Thoracic aorta (tissue), 2 donors: ENCODE measurements at regions not wholly inside any gene's neighbourhood (a gene's known extent, or its start where the extent isn't known, plus 50 kb on each side); places are given as distances from the start of the nearest gene placed in this dataset.

ENCODE experiments used
- ATAC-seq: fragments of 150-250 bp; one replicate; pipeline ENCODE4 v1.8.0; 2017; ENCODE audit warnings: low read depth; ENCODE audit not compliant: insufficient number of reproducible peaks, low FRiP score
- DNase-seq: peaks from one replicate; pipeline ENCODE4 v3.0.0-alpha.2; 2020; ENCODE audit warnings: low spot score
- H3K27ac ChIP-seq, 2 donors: fragments of 200-600 bp; sonication (generic); 1 replicate in 1 of 2; 2 replicates in 1 of 2; pipeline ENCODE4 v1.5.1; 2016; ENCODE audit warnings: mild to moderate bottlenecking in 2 of 2, moderate library complexity in 2 of 2
- H3K27me3 ChIP-seq: fragments of 200-600 bp; sonication (generic); replicated peaks from 2 replicates; pipeline ENCODE4 v1.6.0; 2016; ENCODE audit warnings: mild to moderate bottlenecking; ENCODE audit not compliant: insufficient read depth
- H3K36me3 ChIP-seq: fragments of 200-600 bp; sonication (generic); one replicate; pipeline ENCODE4 v1.5.1; 2016
- H3K4me1 ChIP-seq, 2 donors: fragments of 200-600 bp; sonication (generic); 1 replicate in 1 of 2; 2 replicates in 1 of 2; pipeline versions ENCODE4 v1.5.1 to v1.6.0; 2016; ENCODE audit warnings: low read depth in 2 of 2, mild to moderate bottlenecking in 1 of 2; ENCODE audit not compliant: control insufficient read depth in 1 of 2
- H3K4me3 ChIP-seq: fragments of 200-600 bp; sonication (generic); 2 replicates; pipeline ENCODE4 v1.5.1; 2016; ENCODE audit warnings: mild to moderate bottlenecking
- H3K9me3 ChIP-seq: fragments of 200-600 bp; sonication (generic); 2 replicates; pipeline ENCODE4 v1.5.1; 2016
- CTCF ChIP-seq: fragments of 200-600 bp; sonication (generic); IDR thresholded peaks from one replicate; pipeline ENCODE4 v1.5.1; 2019; ENCODE audit warnings: antibody characterized with exemption

- H3K36me3 ChIP-seq: no peaks in the 10 kb centered on the region
- no peak for ATAC-seq
Measured at GRCh38 chr13:34719060-34719875, 222.8 kb upstream of the NBEA start.

GRCh38 chr13:34720618-34721017 is 221.5 kb upstream of the NBEA start:
- H3K4me3 ChIP-seq: no peak overlapping the region

More at GRCh38 chr13:34719060-34719875, 222.8 kb upstream of the NBEA start:
- no peak for TF ChIP-seq CTCF
- Histone ChIP-seq H3K4me3 (no peak overlapping the region), H3K27me3 (no peaks in the 10 kb centered on the region), H3K27ac (no peak overlapping the region), H3K4me1 (no peaks in the 10 kb centered on the region), H3K9me3 (no peaks in the 10 kb centered on the region)
- no peak for DNase-seq

GRCh38 chr13:34721631-34722595 is 220.2 kb upstream of the NBEA start:
- Histone ChIP-seq H3K36me3 (no peaks in the 10 kb centered on the region), H3K4me3 (no peak overlapping the region), H3K27me3 (no peaks in the 10 kb centered on the region), H3K9me3 (no peaks in the 10 kb centered on the region), H3K4me1 (no peaks in the 10 kb centered on the region), H3K27ac (no peak overlapping the region)
- TF ChIP-seq CTCF: no peak
- DNase-seq (no peak), ATAC-seq (no peak)

More at GRCh38 chr13:34720618-34721017, 221.5 kb upstream of the NBEA start:
- no peaks in the 10 kb centered on the region for H3K36me3 ChIP-seq
- ATAC-seq (no peak), DNase-seq (no peak)
- no peak for TF ChIP-seq CTCF
- H3K27ac ChIP-seq: no peak overlapping the region
- no peaks in the 10 kb centered on the region for H3K9me3 ChIP-seq
- H3K27me3 ChIP-seq: no peaks in the 10 kb centered on the region
- no peaks in the 10 kb centered on the region for H3K4me1 ChIP-seq

GRCh38 chr13:34722922-34723321 is 219.1 kb upstream of the NBEA start:
- DNase-seq (no peak), ATAC-seq (no peak)
- Histone ChIP-seq H3K36me3 (no peaks in the 10 kb centered on the region), H3K27ac (no peak overlapping the region), H3K27me3 (no peaks in the 10 kb centered on the region), H3K9me3 (no peaks in the 10 kb centered on the region), H3K4me1 (no peaks in the 10 kb centered on the region), H3K4me3 (no peak overlapping the region)
- TF ChIP-seq CTCF: no peak

- ATAC-seq: no peak
- Histone ChIP-seq H3K9me3 (no peaks in the 10 kb centered on the region), H3K27ac (no peak overlapping the region), H3K4me1 (no peaks in the 10 kb centered on the region), H3K4me3 (no peak overlapping the region), H3K36me3 (no peaks in the 10 kb centered on the region), H3K27me3 (no peaks in the 10 kb centered on the region)
- TF ChIP-seq CTCF: no peak
- DNase-seq: no peak
Measured at GRCh38 chr13:34730961-34731360, 211.1 kb upstream of the NBEA start.
